NCI-H187 (cell line): ENCODE measurements at regions not wholly inside any gene's neighbourhood (a gene's known extent, or its start where the extent isn't known, plus 50 kb on each side); places are given as distances from the start of the nearest gene placed in this dataset.
"Not testable (repeated sequence)": the region's sequence is repeated elsewhere in the genome, so short reads cannot be mapped to it uniquely, and the experiment has no call there.

Experiments
- DNase-seq, 2 experiments: peaks; one replicate each; lab custom pipeline; 2025; lab: John Stamatoyannopoulos, UW

GRCh38 chr5:100379254-100379858 is 155.8 kb upstream of the FAM174A start:
- DNase-seq, result not testable (repeated sequence)

- DNase-seq, result not testable (repeated sequence)
These were observed 170.3 kb upstream of the FAM174A start for GRCh38 chr5:100364757-100365478.

DNA sequence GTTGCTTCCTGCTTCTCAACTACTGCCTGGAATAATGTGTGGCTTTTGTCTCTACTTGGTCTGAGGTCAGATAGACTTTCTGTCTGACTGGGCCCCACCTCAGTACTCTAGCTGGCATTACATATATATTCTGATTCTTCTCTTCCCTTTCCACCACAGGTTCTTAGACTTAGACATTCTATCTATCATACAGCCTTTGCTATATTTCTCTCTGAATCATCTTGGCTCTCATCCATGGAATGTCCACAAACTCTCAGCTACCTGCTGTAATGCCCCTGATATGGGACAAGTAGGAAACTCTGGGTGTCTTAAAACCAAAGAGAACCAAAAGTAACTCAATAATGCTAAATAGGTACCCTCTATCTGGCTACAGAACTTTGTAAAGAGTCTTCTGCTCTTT is 170.8 kb upstream of the FAM174A start:
- DNase-seq, result not testable (repeated sequence)

DNA sequence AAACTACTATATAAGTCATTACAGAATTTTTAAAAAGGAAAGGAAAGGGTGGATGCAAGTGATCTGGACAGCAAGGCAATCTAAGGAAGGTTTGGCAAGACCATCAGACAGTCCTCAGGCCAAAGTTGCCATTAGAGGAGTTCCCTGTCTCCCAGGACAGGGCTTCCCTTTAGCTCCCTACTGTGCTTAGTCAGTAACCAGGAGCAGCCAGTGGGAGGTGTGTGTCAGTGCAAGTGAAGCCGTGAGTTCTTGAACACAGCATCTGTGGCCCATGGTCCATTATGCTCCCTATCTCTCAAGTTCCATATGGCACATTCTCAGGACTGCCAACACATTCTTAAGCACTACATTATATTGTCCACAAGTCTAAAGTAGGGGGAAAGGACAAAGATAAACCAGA is 175.2 kb upstream of the FAM174A start:
- not testable (repeated sequence) for DNase-seq

DNA sequence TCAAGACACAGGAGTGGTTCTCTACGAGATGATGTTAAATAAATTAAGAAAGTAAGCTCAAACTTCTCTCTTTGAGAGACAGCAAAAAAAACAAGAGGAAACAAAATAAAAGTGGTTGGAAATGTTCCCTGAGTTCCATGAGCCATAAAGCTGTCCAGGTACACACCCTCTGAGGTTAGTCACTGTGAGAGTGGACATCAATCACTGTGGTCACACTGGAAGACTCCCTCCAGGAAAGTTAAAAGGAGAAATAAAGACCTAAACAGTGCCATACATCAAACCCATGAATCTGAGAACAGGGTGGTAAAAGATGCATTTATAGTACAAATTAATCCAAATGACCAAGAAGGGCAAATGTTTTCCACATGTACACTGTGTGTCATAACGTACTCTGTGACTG is 188.9 kb upstream of the FAM174A start:
- not testable (repeated sequence) for DNase-seq

GRCh38 chr5:100341485-100341884 is 193.7 kb upstream of the FAM174A start:
- DNase-seq, result not testable (repeated sequence)

DNA sequence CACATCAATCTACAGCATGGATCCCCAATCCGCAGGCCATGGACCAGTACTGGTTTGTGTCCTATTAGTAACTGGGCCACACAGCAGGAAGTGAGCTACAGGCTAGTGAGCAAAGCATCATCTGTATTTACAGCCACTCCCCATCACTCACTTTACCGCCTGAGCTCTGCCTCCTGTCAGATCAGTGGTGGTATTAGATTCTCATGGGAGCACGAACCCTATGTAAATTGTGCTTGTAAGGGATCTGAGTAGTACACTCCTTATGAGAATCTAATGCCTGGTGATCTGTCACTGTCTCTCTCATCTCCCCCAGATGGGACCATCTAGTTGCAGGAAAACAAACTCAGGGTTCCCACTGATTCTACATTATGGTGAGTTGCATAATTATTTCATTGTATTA is 212.7 kb upstream of the FAM174A start:
- no peak for DNase-seq

GRCh38 chr5:100319885-100320284 is 215.3 kb upstream of the FAM174A start:
- DNase-seq, result no peak

- DNase-seq, result no peak
These were observed 221.5 kb upstream of the FAM174A start for GRCh38 chr5:100313657-100314056.

GRCh38 chr5:100311806-100312205 is 223.4 kb upstream of the FAM174A start:
- DNase-seq, result no peak

DNA sequence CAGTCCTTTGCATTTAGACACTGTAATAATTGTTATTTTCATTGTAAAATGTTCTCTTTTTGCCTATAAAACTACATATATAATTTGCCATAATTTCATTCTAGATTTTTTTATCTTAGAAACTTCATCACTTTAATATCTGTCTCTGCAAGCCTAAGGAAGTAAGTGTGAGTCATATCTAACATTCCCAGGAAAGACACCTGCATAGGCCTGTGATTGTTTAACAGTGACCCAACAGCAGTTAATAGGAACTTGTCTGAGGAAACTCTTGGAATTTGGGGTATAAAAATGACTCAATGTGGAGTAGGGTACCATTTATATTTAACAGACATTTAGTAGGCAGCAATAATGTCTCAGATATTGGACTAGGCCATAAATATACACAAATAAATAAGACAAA is 229.2 kb upstream of the FAM174A start:
- no peak for DNase-seq

DNA sequence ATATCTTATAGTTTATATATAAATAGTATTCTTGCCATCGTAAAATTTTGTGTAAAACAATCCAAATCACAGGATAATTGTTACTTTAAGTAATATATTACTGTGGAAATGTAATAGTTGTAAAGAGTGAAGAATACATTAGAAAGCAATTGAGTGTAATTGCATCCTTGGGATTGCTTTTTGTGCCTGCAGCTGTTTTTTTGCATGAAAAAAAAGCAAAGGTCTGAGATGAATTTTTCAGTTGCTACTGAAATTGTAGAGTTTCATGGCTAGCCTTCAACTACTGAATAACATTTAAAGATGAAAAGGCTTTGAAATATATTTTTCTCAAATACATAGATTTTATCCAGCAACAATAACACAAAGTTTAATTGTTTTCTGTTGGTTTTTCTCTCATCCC is 232.0 kb upstream of the FAM174A start:
- DNase-seq, result no peak

- no peak for DNase-seq
These were observed 235.9 kb upstream of the FAM174A start for GRCh38 chr5:100299261-100299660.

- no peak for DNase-seq
These were observed 259.1 kb upstream of the FAM174A start for GRCh38 chr5:100276071-100276470.

GRCh38 chr5:100275631-100276030 is 259.5 kb upstream of the FAM174A start:
- no peak for DNase-seq

GRCh38 chr5:100273846-100274580 is 261.2 kb upstream of the FAM174A start:
- no peak for DNase-seq

DNA sequence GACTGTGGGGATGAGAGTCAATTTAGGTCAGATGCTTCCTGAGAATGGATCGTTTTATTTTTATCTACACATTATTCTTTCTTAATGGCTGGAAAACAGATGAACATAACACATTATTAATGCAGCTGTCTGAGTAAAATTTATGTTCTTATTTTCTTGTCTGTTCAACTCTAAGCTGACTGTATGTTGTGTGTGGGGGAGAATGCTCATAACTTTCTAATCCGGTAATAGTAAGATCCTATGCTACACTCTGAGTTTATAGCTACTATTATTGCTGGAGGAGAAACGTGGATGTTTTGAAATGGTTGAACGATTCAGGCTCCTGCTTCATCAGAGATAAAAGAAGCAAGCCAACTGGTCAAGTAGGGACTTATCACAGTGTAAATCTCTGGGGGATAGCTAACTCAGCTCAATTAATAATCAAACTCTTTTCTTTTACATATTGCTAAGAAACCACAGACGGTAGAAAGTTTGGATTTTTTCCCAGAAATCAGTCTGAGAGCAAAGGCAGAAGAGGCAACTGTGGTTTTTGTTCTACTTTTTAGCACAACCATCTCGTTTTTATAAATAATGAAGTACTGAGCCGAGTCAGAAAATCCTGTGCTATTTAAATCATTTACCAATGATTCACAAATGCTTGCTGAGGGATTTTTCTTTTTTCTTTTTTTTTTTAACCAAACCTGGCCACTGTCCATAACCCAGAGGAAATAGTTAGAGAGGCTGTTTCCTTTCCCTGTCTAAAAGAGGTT is 265.0 kb upstream of the FAM174A start:
- no peak for DNase-seq

DNA sequence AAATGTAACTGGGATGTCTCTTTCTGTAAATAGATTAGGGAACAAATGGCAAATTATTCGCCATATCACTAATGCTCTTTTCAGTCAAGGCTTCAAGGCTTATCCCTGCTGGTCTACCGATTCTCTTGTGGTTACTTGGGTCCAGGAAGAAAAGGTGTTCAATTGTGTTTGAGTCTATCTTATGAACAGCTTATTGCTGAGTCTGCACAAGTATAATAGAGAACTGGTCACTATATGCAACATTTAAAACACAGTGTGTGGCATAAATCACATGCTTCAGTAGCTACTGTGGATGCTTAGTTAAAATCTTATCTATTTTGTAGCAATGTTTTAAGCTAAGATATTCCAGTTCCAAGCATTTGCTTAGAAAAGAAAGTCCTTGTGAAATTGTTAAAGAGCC is 274.2 kb upstream of the FAM174A start:
- no peak for DNase-seq

- DNase-seq, result no peak
These were observed 282.2 kb upstream of the FAM174A start for GRCh38 chr5:100252944-100253343.

- DNase-seq, result no peak
These were observed 283.1 kb upstream of the FAM174A start for GRCh38 chr5:100252037-100252436.

DNA sequence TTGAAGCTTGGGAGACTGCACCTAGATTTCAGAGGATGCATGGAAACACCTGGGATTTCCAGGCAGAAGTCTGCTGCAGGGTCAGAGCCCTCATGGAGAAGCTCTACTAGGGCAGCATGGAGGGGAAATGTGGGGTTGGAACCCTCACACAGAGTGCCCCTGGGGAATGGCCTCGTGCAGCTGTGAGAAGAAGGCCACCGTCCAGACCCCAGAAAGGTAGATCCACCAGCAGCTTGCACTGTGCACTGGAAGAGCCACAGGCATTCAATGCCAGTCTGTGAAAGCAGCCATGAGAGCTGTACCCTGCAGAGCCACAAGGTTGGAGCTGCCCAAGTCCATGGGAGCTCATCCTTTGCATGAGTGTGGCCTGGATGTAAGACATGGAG is 285.3 kb upstream of the FAM174A start:
- no peak for DNase-seq

DNA sequence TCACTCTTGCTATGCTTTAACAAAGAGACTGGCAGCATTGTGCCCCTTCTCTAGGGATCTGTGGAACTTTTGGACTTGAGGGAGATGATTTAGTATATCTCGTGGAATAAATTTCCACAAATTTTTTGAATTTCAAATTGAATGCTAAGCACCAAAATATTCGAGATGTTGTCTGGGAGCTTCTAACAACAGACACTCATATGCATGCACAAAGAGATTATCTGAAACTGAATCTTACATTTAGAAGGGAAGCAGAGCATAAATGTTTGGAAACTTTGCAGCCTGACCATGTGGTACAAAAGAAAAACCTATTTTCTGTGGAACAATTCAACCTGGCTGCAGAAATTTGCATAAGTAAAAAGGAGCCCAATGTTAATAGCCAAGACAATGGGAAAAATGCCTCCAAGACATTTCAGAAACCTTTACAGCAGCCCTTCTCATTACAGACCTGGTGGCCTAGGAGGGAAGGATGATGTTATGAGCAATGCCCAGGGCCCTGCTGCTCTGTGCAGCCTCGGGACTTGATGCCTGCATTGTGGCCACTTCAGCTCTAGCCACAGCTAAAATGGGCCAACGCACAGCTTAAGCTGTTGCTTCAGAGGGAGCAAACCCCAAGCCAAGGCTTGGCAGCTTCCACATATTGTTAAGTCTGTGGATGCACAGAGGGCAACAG is 285.8 kb upstream of the FAM174A start:
- DNase-seq, result no peak
